NOMO-1 treated with DMSO at 0.1 percent for 48 hours (cell line): ENCODE measurements at regions not wholly inside any gene's neighbourhood (a gene's known extent, or its start where the extent isn't known, plus 50 kb on each side); places are given as distances from the start of the nearest gene placed in this dataset.
A peak's percentile ranks its signal among the peaks of the same experiment; 100 is the strongest.
"Not testable (repeated sequence)": the region's sequence is repeated elsewhere in the genome, so short reads cannot be mapped to it uniquely, and the experiment has no call there.

Experiments
- DNase-seq: peaks from one replicate; lab custom pipeline; 2025; ENCODE audit not compliant: unreplicated experiment; lab: John Stamatoyannopoulos, UW

DNA sequence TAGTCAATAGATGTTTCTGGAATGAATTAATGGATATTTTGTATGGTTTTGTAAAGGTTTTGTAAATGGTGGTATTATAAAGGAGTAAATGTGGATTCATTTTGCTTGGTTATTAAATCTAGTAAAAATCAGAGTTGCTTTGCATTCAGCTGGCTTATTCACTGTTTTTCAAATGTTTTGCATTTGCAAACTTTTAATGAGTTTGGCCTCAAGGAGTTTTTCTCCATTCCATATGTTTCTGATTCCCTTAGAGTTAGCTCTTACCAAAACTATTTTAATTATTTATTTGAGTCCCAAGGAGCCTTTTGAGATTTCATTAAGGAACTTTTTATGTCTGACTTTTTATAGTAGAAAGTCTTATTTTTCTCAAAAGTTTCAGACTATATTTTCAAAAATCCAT is 992.2 kb downstream of the DIPK2A start:
- no peak for DNase-seq

DNA sequence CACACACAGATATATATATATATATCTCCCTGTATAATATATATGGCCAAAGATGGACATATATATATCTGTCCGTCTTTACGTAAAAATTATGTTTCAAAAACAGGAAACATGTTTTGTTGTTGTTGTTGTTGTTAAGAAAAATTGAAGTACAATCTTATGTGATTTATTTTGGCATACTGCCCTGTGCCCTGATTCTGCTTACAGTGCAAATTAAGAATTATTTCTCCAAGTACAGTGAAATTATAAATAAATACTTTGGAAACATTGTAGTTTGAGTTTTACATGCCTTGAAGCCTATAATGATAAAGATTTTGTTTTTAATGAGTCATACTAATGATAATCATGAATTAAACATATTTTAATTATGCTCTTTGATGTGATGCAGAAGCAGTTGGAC is 994.9 kb downstream of the DIPK2A start:
- no peak for DNase-seq

DNA sequence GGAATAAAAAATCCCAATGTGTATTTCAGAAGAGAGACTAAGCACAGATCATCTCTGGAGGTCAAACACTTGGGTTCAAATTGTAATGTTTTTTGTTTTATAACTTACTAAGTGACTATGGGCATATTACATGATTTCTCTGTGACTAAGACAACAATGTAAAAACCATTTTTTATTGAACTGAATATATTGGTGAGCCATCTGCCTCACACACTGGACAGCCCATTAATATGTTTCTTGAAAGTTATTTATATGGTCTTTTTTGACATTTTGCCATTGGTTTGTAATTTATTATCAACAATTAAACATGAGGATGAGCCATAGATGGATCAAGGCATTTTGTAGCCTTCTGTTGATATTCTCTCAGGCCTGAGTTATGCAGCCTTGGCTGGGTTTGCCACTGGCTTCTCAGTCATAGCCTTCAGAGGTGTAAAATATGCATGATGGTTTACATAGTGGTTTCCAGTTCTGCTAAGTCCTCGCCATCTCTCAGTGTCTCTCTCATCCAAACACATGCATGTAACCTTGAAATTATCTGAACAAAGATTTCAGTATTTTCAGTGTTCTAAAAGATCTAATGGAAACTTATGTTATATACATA is 997.2 kb downstream of the DIPK2A start:
- no peak for DNase-seq

DNA sequence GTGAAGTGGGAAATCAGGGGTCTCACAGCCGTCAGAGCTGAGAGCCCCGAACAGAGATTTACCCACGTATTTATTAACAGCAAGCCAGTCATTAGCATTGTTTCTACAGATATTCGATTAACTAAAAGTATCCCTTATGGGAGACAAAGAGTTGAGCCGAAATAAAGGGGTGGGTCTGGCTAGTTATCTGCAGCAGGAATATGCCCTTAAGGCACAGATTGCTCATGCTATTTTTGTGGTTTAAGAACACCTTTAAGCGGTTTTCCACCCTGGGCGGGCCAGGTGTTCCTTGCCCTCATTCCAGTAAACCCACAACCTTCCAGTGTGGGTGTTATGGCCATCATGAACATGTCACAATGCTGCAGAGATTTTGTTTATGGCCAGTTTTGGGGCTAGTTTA is 1012.9 kb downstream of the DIPK2A start:
- not testable (repeated sequence) for DNase-seq

DNA sequence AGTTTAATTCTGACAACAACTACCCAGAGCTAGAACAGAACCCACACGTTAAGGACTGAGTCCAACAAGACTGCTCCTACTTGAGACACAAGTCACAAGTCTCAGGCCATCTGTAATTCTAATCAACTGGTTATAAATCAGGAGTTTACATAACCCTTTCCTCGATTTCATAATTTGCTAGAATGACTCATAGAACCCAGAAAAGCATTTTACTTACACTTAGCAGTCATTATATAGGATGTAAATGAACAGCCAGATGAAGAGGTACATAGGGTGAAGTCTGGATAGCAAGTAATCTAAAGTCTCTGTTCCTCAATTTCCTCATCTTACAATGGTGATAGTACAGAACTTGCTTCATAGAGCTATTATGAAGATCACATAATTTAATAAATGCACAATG is 1018.2 kb downstream of the DIPK2A start:
- peak; percentile 99 for DNase-seq

DNA sequence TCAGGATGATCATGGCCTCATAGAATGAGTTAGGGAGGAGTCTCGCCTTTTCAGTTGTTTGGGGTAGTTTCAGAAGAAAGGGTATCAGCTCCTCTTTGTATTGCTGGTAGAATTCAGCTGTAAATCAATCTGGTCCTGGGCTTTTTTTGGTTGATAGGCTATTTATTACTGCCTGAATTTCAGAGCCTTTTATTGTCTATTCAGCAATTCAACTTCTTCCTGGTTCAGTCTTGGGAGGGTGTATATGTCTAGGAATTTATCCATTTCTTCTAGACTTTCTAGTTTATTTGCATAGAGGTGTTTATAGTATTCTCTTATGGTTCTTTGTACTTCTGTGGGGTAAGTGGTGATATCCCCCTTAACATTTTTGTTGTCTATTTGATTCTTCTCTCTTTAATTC is 1024.2 kb downstream of the DIPK2A start:
- DNase-seq, result no peak

DNA sequence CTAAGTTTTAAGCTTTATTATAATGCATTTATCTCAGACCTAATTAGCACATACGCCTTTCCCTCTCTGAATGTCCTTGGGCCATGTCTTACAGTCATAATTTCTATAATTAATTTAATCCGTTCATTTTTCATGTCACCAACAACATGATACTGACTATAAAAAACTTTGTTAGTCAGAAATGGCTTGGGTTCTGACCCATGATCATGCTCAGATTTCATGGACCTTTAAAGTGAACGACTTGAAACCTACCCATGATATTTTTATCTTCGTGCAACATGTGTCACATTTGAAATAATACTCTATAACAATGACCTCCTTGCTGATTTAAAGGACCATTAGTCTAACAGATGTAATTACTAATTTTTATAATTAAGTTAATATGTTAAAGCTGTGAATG is 1033.8 kb downstream of the DIPK2A start:
- DNase-seq, result no peak

DNA sequence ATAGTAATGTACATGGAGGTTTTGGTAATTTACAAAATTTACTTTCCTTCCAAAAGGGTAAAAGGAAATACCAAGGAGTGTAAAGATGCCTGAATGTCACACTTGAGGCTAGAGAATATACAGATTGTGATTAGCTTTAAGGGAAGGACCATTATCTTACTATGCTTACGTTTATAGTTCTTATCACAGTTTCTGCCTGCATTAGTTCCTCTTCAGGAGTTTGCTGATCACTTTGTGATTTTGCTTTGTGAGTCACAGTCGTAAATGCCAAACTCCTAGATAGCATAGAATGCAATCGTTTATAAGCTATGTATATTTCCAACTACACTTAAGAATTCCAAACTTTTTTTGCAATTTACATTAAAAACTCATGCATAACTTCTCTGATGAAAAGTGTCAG is 1034.6 kb downstream of the DIPK2A start:
- no peak for DNase-seq

DNA sequence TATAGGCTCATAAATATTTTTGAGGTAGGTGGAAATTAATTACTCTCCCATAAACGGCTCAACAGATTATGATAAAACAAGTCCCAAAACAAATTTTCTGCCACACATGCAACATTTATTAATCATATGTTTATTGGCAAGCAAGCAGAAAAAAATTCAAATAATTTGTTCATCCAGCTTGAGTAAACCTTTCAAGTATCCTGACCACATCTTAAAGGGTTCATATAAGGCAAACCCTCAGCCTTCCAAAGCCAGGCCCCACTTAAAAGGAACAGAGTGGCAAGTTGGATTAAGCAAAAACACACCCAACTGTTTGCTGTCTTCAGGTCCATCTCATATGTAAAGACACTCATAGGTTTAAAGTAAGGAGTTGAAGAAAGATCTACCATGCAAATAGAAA is 1042.3 kb downstream of the DIPK2A start:
- DNase-seq, result no peak

DNA sequence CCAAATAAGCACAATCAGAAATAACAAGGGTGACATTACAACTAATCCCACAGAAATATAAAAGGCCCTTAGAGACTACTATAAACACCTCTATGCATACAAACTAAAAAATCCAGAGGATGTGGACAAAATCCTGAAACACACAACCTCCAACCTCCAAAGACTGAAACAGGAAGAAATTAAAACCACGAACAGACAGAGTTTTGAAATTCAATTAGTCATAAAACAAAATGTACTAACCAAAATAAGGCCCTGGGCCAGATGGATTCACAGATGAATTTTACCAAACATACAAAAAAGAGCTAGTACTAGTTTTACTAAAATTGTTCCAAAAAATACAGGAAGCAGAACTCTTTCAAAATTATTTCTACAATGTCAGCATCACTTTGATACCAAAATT is 1043.6 kb downstream of the DIPK2A start:
- DNase-seq, result peak; percentile 92

DNA sequence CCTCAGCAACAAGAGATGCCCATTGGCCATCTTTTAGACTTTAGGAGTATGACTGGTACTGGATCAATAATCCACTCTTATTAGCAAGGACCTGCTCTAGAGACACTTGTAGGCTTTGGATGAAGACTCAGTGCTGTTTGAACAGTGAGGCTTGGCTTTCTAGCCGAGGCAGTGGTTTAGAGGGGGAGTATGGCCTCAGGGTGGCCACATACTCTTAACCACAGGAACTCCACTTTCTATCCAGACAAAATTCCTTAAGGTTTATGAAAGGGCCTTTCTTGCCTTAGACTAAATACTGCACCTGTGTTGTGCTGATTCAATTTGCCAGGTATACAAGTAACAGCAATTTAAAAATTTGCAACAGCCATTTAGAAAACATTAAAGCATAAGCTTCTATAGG is 1046.3 kb downstream of the DIPK2A start:
- no peak for DNase-seq

DNA sequence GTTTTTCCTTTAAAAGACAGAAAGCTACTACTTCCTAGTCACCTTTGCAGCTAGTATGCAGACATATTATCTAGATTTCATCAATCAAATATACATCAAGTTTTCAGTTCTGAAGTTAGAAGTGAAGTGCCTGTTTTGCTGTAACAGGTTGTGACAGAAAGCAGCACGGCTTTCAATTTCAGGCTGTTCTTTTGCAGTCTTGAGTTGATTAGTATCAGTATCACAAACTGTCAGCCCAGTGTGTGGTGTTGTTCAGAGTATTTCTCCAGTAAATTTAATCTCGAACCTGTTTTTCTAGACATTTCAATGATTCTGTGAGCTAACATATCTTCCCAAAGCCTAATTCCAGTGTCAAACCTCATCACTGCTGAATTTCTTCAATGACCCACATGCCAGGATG is 1050.8 kb downstream of the DIPK2A start:
- no peak for DNase-seq

DNA sequence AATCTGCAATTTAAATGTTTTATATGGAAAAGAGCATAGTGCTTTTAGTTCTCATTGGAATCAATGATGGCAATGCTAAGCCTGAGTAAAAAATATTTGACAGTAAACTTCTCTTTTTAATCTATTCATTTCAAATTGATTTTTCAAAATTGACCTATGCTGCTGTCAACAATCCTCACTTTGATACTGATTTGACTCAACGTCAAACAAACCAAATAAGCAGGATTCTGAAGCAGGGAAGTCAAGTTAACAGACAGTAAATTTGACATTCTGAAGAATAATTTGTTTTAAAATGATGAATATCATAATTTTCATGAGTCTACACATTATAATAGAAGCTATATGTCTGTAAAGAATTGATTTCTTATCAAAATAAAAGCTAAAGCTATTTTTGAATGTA is 1053.1 kb downstream of the DIPK2A start:
- DNase-seq, result no peak

DNA sequence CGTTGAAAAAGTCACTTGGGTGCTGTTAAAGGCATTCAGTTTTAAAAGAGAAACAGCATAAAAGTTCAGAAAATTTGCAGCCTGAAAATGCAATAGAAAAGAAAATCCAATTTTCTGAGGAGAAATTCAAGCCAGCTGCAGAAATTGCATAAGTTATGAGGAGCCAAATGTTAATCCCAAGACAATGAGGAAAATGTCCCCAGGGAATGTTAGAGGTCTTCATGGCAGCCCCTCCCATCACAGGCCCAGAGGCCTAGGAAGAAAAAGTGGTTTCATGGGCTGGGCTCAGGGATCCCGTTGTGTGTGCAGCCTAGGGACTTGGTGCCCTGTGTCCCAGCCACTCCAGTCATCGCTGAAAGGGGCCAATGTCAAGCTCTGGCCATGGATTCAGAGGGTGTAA is 1055.6 kb downstream of the DIPK2A start:
- not testable (repeated sequence) for DNase-seq

DNA sequence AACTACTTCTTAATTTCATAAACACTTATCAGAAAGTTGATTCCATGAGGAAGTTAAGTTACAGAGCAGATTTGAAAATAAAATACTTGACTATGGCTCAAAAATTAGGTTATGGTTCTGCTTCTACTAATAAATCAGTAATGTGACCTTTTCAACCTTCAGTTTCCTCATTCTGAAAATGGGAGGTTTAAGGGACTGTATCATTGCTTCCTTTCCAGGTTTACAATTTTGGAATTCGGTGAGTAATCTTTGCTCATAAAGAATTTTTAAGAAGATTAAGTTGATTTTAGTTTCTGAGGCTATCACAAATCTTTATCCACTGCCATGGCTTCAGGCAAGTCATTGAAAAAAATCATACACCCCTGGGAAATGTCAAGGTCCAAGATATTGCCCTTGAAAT is 1061.2 kb downstream of the DIPK2A start:
- DNase-seq, result no peak

DNA sequence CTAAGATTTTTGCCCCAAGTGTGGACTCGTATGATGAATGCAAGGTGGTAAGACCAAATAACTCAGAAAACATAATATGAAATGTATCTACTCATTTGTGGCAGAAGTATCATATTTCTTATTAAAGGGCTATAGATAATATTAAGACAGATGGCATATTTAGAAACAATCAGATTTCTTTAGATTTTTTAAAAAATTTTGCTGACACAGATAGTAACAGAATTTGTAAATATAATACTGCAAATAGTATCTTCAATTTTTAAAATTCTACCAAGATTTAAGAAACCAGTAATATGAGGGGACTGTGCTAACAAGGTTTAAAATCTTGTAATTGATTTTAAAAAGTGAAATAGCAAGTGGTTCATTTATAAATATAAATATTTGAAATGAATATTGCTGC is 1064.1 kb downstream of the DIPK2A start:
- DNase-seq, result no peak

DNA sequence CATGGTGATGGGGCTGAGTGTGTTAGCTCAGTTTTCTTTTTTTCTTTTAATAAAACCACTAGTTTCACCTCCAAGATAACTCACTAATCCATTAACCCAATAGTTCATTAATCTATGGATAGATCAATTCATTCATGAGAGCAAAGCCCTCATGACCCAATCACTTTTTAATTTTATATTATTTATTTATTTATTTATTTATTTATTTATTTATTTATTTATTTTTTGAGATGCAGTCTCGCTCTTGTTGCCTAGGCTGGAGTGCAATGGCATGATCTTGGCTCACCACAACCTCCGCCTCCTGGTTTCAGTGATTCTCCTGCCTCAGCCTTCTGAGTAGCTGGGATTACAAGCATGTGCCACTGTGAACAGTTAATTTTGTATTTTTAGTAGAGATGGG is 1082.4 kb downstream of the DIPK2A start:
- not testable (repeated sequence) for DNase-seq

DNA sequence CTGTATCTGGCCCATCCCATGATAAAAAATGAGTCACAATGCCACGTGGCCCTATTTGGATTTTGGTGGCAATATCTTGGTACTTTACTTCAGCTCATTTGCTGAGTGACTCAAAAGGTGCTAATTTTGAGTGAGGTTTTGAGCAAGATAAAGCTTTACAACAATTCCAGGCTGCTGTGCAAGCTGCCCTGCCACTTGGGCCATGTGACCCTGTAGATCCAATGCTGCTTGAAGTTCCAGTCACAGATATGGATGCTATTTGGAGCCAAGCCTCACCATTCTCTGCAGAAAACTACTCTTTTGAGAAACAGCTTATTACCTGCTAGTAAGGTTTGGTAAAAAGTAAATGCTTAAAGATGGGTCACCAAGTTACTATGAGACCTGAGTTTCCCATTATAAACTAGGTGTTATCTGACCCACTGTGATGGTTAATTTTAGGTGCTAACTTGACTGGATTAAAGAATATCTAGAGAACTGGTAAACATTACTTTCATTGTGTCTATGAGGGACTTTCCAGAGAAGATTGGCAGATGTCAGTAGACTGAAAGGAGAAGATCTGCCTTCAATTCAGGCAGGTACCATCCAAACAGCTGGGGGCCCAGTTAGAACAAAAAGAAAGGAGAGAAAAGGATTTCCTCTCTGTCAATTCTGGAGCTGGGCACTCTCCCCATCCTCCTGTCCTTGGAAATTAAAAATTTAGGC is 1083.9 kb downstream of the DIPK2A start:
- no peak for DNase-seq

DNA sequence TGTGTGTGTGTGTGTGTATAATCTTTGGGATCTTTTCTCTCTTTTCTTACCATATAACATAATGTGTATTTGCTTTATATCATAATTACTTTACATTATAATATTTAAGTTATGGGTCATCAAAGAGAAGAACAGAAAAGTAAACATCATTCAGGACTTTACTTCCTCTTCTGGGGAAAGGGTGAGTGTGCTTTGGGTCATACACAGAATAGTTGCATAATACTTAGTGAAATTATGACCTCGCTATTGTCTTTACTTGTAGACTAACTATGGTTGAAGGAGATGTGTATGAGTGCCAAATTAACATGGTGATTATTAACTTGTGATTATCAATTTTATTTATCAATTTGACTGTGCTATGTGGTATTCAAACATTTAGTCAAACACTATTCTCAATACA is 1086.9 kb downstream of the DIPK2A start:
- peak; percentile 85 for DNase-seq

DNA sequence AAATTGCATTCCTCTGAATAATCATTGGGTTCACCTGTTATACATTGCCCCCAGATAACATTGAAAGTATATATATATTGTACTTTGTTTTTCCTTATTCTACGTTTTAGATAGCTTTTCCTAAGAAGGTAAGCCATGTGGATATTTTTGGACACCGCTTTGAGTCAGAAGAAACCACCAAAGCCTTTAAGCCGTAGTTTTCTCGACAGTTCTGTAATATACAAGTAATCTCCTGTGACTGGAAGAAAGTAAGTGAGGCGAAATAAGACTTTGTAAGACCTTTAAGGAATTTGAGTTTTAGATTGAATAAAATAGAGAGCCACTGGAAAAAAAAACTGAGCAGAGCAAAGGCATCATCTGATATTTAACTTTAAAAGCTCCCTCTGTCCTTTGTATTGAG is 1092.0 kb downstream of the DIPK2A start:
- no peak for DNase-seq

DNA sequence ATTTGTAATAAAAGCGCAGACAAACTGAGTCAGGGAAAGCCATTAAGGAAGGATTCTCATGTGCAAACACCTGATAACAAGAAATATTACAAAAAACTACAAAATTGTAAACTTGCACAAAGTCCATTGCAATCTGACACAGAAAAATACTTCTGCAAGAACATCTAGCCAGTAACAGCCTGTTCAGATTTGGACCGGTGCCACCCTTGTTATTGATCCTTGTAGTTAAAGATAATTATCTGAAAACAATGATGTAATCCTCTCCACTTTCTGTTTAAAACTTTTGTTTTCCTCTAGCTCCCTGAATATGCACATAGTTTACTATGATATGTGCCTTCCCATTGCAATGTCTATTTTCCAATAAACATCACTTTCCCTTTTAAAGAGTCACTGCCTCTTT is 1090.2 kb downstream of the PLOD2 start:
- no peak for DNase-seq

DNA sequence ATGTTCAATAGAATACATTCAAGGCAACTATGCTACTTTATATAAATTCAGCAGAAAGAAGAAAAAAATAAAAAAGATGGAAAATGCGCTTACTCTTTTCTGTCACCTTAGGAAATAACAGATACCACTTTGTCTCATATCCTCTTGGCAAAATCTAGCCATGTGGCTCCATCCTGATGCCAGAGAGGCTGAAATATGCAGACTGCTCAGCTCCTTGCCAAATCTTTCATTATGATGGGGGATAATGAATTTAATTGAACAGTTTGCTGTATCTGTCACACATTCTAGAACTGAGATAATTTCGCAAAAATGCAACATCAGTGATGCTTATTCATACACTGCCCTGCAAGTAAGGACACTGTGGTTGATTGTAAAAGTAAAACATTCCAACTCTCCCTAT is 1081.5 kb downstream of the PLOD2 start:
- no peak for DNase-seq

DNA sequence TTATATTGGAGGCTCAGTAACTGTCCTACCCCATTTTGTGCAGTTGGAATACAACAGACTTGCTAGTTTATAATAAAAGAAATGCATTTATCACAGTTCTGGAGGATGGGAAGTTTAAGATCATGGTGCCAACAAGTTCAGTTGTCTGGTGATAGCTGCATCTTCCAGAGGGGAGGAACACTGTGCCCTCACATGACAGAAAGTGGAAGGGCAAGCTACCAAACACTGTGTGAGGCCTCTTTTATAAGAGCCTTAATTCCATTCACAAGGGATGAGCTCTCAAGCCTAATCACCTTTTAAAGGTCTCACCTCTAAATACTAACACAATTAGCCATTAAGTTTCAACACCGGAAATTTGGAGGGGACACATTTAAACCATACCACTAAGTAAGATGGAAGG is 1073.9 kb downstream of the PLOD2 start:
- DNase-seq, result no peak
